Ishikawa (cell line): ENCODE measurements at regions not wholly inside any gene's neighbourhood (a gene's known extent, or its start where the extent isn't known, plus 50 kb on each side); places are given as distances from the start of the nearest gene placed in this dataset.

Experiments
- EGR1 ChIP-seq: IDR thresholded peaks from 2 replicates; pipeline ENCODE4 v1.6.1; 2012
- FOXM1 ChIP-seq: IDR thresholded peaks from 2 replicates; pipeline ENCODE4 v1.6.1; 2012; ENCODE audit warnings: low read depth, borderline replicate concordance
- RAD21 ChIP-seq: IDR thresholded peaks from 2 replicates; pipeline ENCODE4 v1.6.1; 2012; ENCODE audit warnings: low read depth
- YY1 ChIP-seq: IDR thresholded peaks from 2 replicates; pipeline ENCODE4 v1.6.1; 2012; ENCODE audit warnings: low read depth
- TF ChIP-seq, protein P1 (sequence below): IDR thresholded peaks from 2 replicates; pipeline ENCODE4 v1.6.1; 2012

DNA sequence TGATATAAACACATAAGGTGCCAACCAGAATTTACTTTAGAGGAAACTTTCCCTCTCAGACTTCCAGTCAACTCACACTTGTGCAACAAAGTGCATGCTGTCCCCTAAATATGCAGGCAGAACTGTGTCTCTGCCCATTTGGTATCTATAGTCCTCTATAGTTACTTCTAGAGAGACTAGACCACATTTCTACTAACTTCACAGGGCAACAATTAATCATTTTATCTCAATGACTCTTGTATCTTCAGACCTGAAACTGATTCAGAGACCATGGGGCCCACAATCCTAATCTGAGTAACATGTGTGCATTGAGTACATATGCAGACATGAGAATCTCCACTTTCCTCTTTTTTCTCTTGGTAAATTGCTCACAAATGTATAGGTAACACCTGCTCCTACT, 158.1 kb downstream of the ZNF486 start:
- TF ChIP-seq RAD21 (no peak), YY1 (no peak), EGR1 (no peak), FOXM1 (no peak)
- TF ChIP-seq, protein P1, sequence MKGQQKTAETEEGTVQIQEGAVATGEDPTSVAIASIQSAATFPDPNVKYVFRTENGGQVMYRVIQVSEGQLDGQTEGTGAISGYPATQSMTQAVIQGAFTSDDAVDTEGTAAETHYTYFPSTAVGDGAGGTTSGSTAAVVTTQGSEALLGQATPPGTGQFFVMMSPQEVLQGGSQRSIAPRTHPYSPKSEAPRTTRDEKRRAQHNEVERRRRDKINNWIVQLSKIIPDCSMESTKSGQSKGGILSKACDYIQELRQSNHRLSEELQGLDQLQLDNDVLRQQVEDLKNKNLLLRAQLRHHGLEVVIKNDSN: no peak
